ENCODE measurements at regions not wholly inside any gene's neighbourhood (a gene's known extent, or its start where the extent isn't known, plus 50 kb on each side); places are given as distances from the start of the nearest gene placed in this dataset.
"Not testable (repeated sequence)": the region's sequence is repeated elsewhere in the genome, so short reads cannot be mapped to it uniquely, and the experiment has no call there.

GRCh38 chr7:86445285-86445684 is 198.4 kb upstream of the GRM3 start:
- H3K4me3 ChIP-seq (ENCODE audit: low read depth, low read length), result no peak overlapping the region
- no peak for DNase-seq (ENCODE audit: low read depth)
- no peak for TF ChIP-seq CTCF (conservative IDR thresholded peaks at IDR 0.05; ENCODE audit: low read depth, low read length)

- no peak overlapping the region for H3K4me3 ChIP-seq (ENCODE audit: low read depth, low read length)
- no peak for TF ChIP-seq CTCF (conservative IDR thresholded peaks at IDR 0.05; ENCODE audit: low read depth, low read length)
- no peak for DNase-seq (ENCODE audit: low read depth)
Observed at GRCh38 chr7:86444245-86444644, 199.5 kb upstream of the GRM3 start.

GRCh38 chr7:86440420-86440819 is 203.3 kb upstream of the GRM3 start:
- H3K4me3 ChIP-seq (ENCODE audit: low read depth, low read length), result not testable (repeated sequence)

GRCh38 chr7:86437951-86438450 is 205.7 kb upstream of the GRM3 start:
- TF ChIP-seq CTCF (conservative IDR thresholded peaks at IDR 0.05; ENCODE audit: low read depth, low read length), result no peak
- H3K4me3 ChIP-seq (ENCODE audit: low read depth, low read length), result no peak overlapping the region
- DNase-seq (ENCODE audit: low read depth), result no peak

More at GRCh38 chr7:86440420-86440819, 203.3 kb upstream of the GRM3 start:
- DNase-seq (ENCODE audit: low read depth), result not testable (repeated sequence)

- no peak overlapping the region for H3K4me3 ChIP-seq (ENCODE audit: low read depth, low read length)
- no peak for TF ChIP-seq CTCF (conservative IDR thresholded peaks at IDR 0.05; ENCODE audit: low read depth, low read length)
- DNase-seq (ENCODE audit: low read depth), result no peak
Observed at GRCh38 chr7:86431761-86432160, 211.9 kb upstream of the GRM3 start.

GRCh38 chr7:86411814-86412213 is 231.9 kb upstream of the GRM3 start:
- no peak for TF ChIP-seq CTCF (conservative IDR thresholded peaks at IDR 0.05; ENCODE audit: low read depth, low read length)
- H3K4me3 ChIP-seq (ENCODE audit: low read depth, low read length), result no peak overlapping the region
- DNase-seq (ENCODE audit: low read depth), result no peak

- no peak for DNase-seq (ENCODE audit: low read depth)
- TF ChIP-seq CTCF (conservative IDR thresholded peaks at IDR 0.05; ENCODE audit: low read depth, low read length), result no peak
- H3K4me3 ChIP-seq (ENCODE audit: low read depth, low read length), result no peak overlapping the region
Observed at GRCh38 chr7:86407291-86407690, 236.4 kb upstream of the GRM3 start.

All from epithelial cell of proximal tubule (primary cell).